Endothelial cell of umbilical vein (primary cell): ENCODE measurements at regions not wholly inside any gene's neighbourhood (a gene's known extent, or its start where the extent isn't known, plus 50 kb on each side); places are given as distances from the start of the nearest gene placed in this dataset.

Source experiments
- BruUV-seq: library from RNA; stranded (reverse); fragments of 400-500 nt; replicated peaks from 2 replicates; lab custom pipeline; 2021; lab: Mats Ljungman, UMichigan
- CTCF ChIA-PET: fragments of 300-600, 350-600 bp; sonication (Branson Sonifier 250); formaldehyde crosslinking; loops from one replicate; lab custom pipeline; 2021; ENCODE audit warnings: antibody characterized with exemption, inconsistent platforms; lab: Charles Lee
- POLR2A ChIA-PET: fragments of 300-600, 350-600 bp; sonication (Branson Sonifier 250); formaldehyde crosslinking; loops from one replicate; lab custom pipeline; 2021; ENCODE audit warnings: antibody characterized with exemption, inconsistent platforms; lab: Charles Lee
- DNase-seq: peaks from one replicate; pipeline ENCODE4 v3.0.0-alpha.2; 2011; ENCODE audit warnings: low read depth, low spot score
- FAIRE-seq: peaks from 2 replicates; lab custom pipeline; 2011; peaks lifted over from hg19 to GRCh38; lab: Jason Lieb, UNC
- H2AFZ ChIP-seq: 2 replicates; pipeline ENCODE4 v1.6.0; 2012; ENCODE audit warnings: low read depth, low read length, control low read depth, inconsistent platforms
- H3K27ac ChIP-seq: 2 replicates; pipeline ENCODE4 v1.5.1; 2011; ENCODE audit warnings: low read depth, mild to moderate bottlenecking, control low read depth, low read length, moderate library complexity; ENCODE audit not compliant: insufficient read depth
- H3K27me3 ChIP-seq, 2 experiments: 2 replicates each; pipeline versions ENCODE4 v1.6.0 to v1.6.1; 2011; ENCODE audit warnings: low read length in 2 of 2, mixed read lengths in 1 of 2; ENCODE audit not compliant: control insufficient read depth in 2 of 2, insufficient read depth in 2 of 2
- H3K36me3 ChIP-seq, 2 experiments: 2 replicates in 1 of 2; 3 replicates in 1 of 2; pipeline ENCODE4 v1.5.1; 2011; ENCODE audit warnings: low read length in 2 of 2, mild to moderate bottlenecking in 1 of 2, moderate library complexity in 1 of 2; ENCODE audit not compliant: control insufficient read depth in 2 of 2, insufficient read depth in 2 of 2; ENCODE audit errors: extremely low read depth in 1 of 2
- H3K4me1 ChIP-seq: 3 replicates; pipeline ENCODE4 v1.5.1; 2011; ENCODE audit warnings: mild to moderate bottlenecking, low read length; ENCODE audit not compliant: control insufficient read depth, insufficient read depth; ENCODE audit errors: extremely low read depth
- H3K4me2 ChIP-seq: 2 replicates; pipeline ENCODE4 v1.6.1; 2011; ENCODE audit warnings: low read length, control low read depth, mixed read lengths; ENCODE audit not compliant: insufficient read depth
- H3K4me3 ChIP-seq, 3 experiments: fragments of 200-600 bp in 1 of 3; sonication (generic), shearing (Covaris generic) in 1 of 3; replicated peaks in 1 of 3; 2 replicates each; pipeline ENCODE4 v1.5.1; 2011 to 2016; ENCODE audit warnings: control low read depth in 3 of 3, low read length in 3 of 3, mild to moderate bottlenecking in 2 of 3, inconsistent platforms in 1 of 3, low read depth in 1 of 3, moderate library complexity in 1 of 3; ENCODE audit not compliant: insufficient read depth in 1 of 3
- H3K79me2 ChIP-seq: 2 replicates; pipeline ENCODE4 v1.6.0; 2012; ENCODE audit warnings: low read length, inconsistent platforms; ENCODE audit not compliant: control insufficient read depth, insufficient read depth
- H3K9ac ChIP-seq: replicated peaks from 2 replicates; pipeline ENCODE3; 2011; ENCODE audit warnings: low read length, control low read depth; ENCODE audit not compliant: insufficient read depth; ENCODE audit errors: extremely low read depth
- H3K9me1 ChIP-seq: replicated peaks from 3 replicates; pipeline ENCODE4 v1.6.0; 2011; ENCODE audit warnings: mild to moderate bottlenecking, low read length; ENCODE audit not compliant: control insufficient read depth, insufficient read depth; ENCODE audit errors: extremely low read depth
- H3K9me3 ChIP-seq: replicated peaks from 2 replicates; pipeline ENCODE4 v1.5.1; 2012; ENCODE audit warnings: low read length, inconsistent platforms; ENCODE audit not compliant: control insufficient read depth, insufficient read depth
- H4K20me1 ChIP-seq: replicated peaks from 2 replicates; pipeline ENCODE3; 2011; ENCODE audit warnings: mild to moderate bottlenecking, low read length; ENCODE audit not compliant: control insufficient read depth, insufficient read depth; ENCODE audit errors: extremely low read depth
- CTCF ChIP-seq, 2 donors: IDR thresholded peaks; 1 replicate in 1 of 2; 2 replicates in 1 of 2; pipeline ENCODE4 v1.5.1; 2011; ENCODE audit warnings: low read length in 2 of 2, mild to moderate bottlenecking in 2 of 2, moderate library complexity in 2 of 2, control low read depth in 1 of 2, inconsistent platforms in 1 of 2, low read depth in 1 of 2; ENCODE audit not compliant: insufficient read depth in 1 of 2; ENCODE audit errors: extremely low read depth in 1 of 2
- EZH2 ChIP-seq: IDR thresholded peaks from 2 replicates; pipeline ENCODE4 v1.6.1; 2012; ENCODE audit warnings: borderline replicate concordance, low read depth, mild to moderate bottlenecking, moderate library complexity, low read length, inconsistent platforms; ENCODE audit not compliant: severe bottlenecking
- FOS ChIP-seq: IDR thresholded peaks from 2 replicates; pipeline ENCODE4 v1.6.1; 2011; ENCODE audit warnings: mild to moderate bottlenecking, low read length, moderate library complexity, borderline replicate concordance; ENCODE audit not compliant: insufficient read depth
- GATA2 ChIP-seq: IDR thresholded peaks from 2 replicates; pipeline ENCODE4 v1.7.0; 2011; ENCODE audit warnings: low read depth, mild to moderate bottlenecking, moderate library complexity, mixed read lengths, low read length; ENCODE audit not compliant: insufficient read length, insufficient read depth
- JUN ChIP-seq: IDR thresholded peaks from 2 replicates; pipeline ENCODE4 v1.6.1; 2011; ENCODE audit warnings: borderline replicate concordance, low read depth; ENCODE audit not compliant: insufficient read length, insufficient read depth
- MAX ChIP-seq: IDR thresholded peaks from 2 replicates; pipeline ENCODE4 v1.6.1; 2011; ENCODE audit not compliant: insufficient read depth, insufficient read length
- MYC ChIP-seq: IDR thresholded peaks from one replicate; pipeline ENCODE4 v1.6.1; 2011; ENCODE audit warnings: mild to moderate bottlenecking, low read depth, low read length
- POLR2A ChIP-seq: IDR thresholded peaks from 2 replicates; pipeline ENCODE4 v1.6.1; 2012; ENCODE audit warnings: low read depth, mild to moderate bottlenecking, control low read depth, low read length
- POLR2AphosphoS5 ChIP-seq: IDR thresholded peaks from 2 replicates; pipeline ENCODE4 v1.6.1; 2012; ENCODE audit warnings: low read depth, mild to moderate bottlenecking, control low read depth, low read length, moderate library complexity; ENCODE audit not compliant: insufficient read depth
- dilution Hi-C: fragments of 300-500 bp; cut with MboI; formaldehyde crosslinking; loops from one replicate; pipeline ENCODE4 v1.15.0; 2019; ENCODE audit warnings: low sequenced_read_pairs; ENCODE audit not compliant: extremely low pct_ligation_motif_present
- intact Hi-C: fragments of 100-400 bp; cut with micrococcal nuclease; formaldehyde crosslinking; loops from one replicate; pipeline ENCODE4 v1.10.0; 2022

GRCh38 chr19:56900573-56901097 is 60.1 kb upstream of the PEG3 start:
- ChIA-PET CTCF (no interaction called here), POLR2A (no interaction called here)
- Histone ChIP-seq H3K79me2 (no peaks in the 10 kb centered on the region), H2AFZ (no peak overlapping the region), H3K27me3 (no peaks in the 10 kb centered on the region), H3K27ac (no peak overlapping the region), H3K9me3 (peaks cover 4% of the 10 kb centered on the region), H3K9ac (no peak overlapping the region), H3K4me1 (no peaks in the 10 kb centered on the region), H3K4me3 (no peak overlapping the region), H4K20me1 (no peaks in the 10 kb centered on the region), H3K9me1 (no peaks in the 10 kb centered on the region), H3K4me2 (no peak overlapping the region), H3K36me3 (no peaks in the 10 kb centered on the region)
- DNase-seq, result no peak
- TF ChIP-seq CTCF (IDR thresholded peaks at IDR 0.05; ENCODE audit: extremely low read depth in 1 of 2, insufficient read depth in 1 of 2, low read depth in 1 of 2, low read length in 2 of 2) (no peak), FOS (no peak), EZH2 (no peak), MAX (no peak), POLR2A (no peak), JUN (no peak), GATA2 (no peak), POLR2AphosphoS5 (no peak), MYC (no peak)
- dilution Hi-C loops, result no loop called here
- no TSS peak for BruUV-seq
- intact Hi-C loops, result no loop called here
- no peak for FAIRE-seq
